ENCODE measurements at regions not wholly inside any gene's neighbourhood (a gene's known extent, or its start where the extent isn't known, plus 50 kb on each side); places are given as distances from the start of the nearest gene placed in this dataset.

DNA sequence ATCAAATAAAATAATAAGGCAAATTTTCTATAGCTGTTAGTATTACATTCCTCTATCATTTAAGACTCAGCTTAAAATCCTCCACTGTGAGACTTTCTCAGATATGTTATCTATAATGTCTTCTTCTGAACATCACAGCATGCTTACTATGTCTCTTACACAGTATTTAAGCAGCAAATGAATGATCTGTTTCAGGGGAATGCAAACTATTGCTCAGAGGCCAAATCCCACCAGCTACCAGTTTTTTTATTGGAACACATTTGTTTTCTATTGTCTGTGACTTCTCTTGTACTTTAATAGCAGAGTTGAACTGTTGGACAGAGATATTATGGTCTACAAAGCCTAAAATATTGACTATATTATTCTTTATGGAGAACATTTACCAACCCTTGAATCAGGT, 59.6 kb downstream of the C3orf38 start:
- no peak for DNase-seq (ENCODE audit: low read depth)

DNA sequence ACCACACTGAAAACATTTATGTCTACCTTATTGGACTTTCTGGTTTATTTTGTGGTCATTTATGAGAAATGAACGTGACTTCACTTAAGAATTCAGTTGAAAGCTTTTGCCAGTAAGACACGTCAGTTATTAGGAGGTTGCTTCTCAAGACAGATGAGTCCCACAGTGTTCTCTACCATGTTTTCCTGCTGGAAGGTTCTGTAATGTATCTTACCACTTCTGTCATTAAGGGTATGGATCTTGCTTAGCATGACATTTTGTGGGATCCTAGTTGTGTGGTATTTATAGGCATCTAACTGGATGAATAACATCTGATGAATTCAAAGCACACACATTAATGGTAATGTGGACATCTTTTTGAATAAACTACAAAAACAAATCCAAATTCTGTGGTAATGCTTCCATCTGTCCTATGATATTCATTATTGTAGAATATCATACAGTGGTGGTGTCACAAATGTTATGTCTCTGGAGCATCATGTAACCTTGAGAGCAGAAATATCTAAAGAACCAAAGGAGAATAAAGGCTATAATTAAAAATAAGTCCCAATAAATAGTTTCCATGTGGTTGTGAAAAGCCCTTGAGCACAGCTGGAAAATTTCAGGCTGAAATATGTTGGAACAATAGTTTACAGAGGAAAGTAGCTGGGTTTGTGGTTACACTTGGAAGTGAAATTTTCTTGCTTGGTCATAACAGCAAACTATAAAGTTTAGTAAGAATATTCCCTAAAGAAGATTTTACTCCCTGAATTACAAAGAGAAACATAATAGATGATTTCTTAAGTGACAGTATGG, 61.5 kb downstream of the C3orf38 start:
- peak; percentile 21 for DNase-seq (ENCODE audit: low read depth)

GRCh38 chr3:88219138-88219792, 69.5 kb downstream of the C3orf38 start:
- DNase-seq (ENCODE audit: low read depth) = peak; percentile 52

DNA sequence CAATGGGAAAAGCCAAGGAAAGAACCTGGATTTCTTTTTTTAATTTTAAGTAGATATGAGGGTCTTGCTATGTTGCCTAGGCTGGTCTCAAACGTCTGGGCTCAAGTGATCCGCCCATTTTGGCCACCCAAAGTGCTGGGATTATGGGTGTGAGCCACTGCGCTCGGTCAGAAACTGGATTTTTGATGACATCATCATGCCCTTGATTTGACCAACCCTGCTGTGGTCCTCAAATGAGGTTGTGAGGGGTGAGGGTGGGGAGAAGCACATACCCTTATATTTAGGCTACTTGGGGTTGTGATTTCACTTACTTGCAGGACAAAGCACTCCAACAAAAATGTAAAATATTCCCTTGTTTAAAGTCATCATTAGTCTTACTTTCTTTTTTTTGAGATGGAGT, 70.4 kb downstream of the C3orf38 start:
- DNase-seq (ENCODE audit: low read depth) = no peak

DNA sequence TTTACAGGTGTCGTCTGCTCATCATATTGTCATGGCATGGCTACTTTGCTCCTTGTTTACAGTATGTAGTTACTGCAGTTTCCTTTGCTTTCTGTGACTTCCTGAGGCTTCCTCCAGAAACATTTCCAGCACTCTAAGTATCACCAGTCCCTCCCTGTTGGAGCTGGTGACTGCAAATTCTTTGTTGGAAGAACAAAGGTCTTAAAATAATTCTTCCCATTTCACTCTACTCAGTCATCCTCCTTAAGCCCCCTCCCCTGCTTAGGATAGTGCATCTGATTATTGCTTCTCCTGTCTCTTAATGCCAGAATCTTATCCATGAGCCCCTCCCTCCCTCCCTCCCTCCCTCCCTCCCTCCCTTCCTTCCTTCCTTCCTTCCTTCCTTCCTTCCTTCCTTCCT, 72.0 kb downstream of the C3orf38 start:
- DNase-seq (ENCODE audit: low read depth) = no peak

GRCh38 chr3:88222343-88222742, 72.6 kb downstream of the C3orf38 start:
- no peak for DNase-seq (ENCODE audit: low read depth)

- DNase-seq (ENCODE audit: low read depth) = no peak
Observed at GRCh38 chr3:88225326-88226008, 75.7 kb downstream of the C3orf38 start.

- DNase-seq (ENCODE audit: low read depth) = no peak
Observed at GRCh38 chr3:88226910-88227309, 77.2 kb downstream of the C3orf38 start.

- no peak for DNase-seq (ENCODE audit: low read depth)
Observed at GRCh38 chr3:88230638-88231037, 80.9 kb downstream of the C3orf38 start.

DNA sequence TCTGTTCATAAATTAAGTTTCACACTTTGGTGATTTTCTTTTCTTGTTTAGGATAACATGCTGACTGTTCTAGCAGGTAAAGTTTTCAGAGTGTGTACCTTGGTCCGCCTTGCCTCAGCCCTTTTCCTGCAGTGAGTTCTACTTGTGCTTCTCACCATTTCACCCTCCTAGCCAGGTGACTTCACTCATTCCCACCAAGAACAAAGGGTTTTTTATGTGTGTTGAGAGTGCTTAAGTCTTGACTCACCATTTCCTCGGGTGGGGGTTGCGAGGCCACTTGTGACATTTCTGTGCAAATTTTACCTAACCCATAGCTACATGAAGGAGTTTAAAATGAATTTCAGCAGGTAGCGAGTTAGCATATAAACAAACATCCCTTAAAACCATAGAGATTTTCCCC, 81.4 kb downstream of the C3orf38 start:
- no peak for DNase-seq (ENCODE audit: low read depth)

DNA sequence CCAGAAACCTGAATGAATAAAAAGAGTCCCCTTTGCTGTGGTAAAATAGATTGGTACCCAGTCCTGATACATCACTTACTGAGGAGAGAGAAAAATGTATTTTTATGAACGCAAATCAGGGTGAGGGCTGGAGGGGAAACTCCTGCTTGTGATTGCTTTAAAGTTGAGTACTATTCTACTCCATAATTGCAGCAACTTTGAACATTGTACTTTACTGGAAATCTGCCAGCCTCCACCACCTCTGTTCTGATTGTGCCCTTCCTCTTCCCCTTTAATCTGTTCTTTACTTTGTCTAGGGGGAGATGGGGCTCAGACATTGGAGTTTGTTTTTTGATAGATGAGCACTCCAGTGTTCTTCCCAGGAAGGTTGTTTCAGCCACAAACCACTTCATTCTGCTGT, 81.9 kb downstream of the C3orf38 start:
- DNase-seq (ENCODE audit: low read depth) = no peak

DNA sequence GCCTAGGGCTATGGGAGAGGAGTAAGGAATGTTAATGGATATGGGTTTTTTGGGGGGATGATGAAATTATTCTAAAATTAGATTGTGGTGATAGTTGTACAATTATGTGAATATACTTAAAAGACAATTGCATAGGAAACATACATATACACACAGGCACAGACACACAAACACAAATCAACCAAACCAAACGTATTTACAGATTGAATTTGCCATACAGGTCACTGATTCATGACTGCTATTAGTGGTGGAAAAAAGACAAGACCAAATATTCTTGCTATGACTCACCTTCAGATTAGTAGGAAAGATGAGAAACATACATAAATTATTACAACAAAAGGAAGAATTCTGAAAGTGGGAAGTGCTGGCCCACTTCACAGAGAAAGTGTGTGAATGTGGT, 85.3 kb downstream of the C3orf38 start:
- DNase-seq (ENCODE audit: low read depth) = no peak

DNA sequence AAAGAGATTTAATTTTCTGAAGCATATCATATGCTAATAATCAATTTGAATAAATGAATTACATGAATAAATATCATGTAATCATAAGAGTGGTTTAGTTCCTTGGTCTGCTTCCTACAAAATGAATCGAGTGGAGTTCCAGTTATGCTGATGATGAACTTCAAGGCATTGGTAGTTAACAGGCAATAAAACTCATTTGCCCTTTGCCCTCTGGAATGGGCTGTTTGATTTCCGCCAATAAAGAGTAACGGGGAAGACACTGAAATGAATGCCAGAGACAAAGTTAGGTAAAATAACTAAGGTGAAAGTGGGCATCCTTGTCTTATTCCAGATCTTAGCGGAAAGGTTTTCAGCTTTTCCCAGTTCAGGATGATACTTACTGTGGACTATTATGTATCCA, 90.1 kb downstream of the C3orf38 start:
- DNase-seq (ENCODE audit: low read depth) = no peak

- DNase-seq (ENCODE audit: low read depth) = no peak
Observed at GRCh38 chr3:88248658-88249057, 98.9 kb downstream of the C3orf38 start.

- no peak for DNase-seq (ENCODE audit: low read depth)
Observed at GRCh38 chr3:88259045-88259444, 109.3 kb downstream of the C3orf38 start.

DNA sequence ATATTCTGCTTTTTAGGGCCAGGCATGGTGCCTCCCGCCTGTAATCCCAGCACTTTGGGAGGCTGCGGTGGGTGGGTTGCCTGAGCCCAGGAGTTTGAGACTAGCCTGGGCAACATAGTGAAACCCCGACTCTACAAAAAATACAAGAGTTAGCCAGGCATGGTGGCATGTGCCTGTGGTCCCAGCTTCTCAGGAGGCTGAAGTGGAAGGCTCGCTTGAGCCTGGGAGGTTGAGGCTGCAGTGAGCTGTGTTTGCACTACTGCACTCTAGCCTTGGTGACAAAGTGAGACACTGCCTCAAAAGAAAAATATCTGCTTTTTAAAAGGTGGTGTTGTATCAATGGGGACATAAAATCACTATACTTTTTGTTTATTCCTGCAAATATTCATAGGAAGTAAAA, 112.8 kb downstream of the C3orf38 start:
- DNase-seq (ENCODE audit: low read depth) = no peak

- DNase-seq (ENCODE audit: low read depth) = no peak
Observed at GRCh38 chr3:88263417-88264100, 113.8 kb downstream of the C3orf38 start.

GRCh38 chr3:88267441-88267840, 117.7 kb downstream of the C3orf38 start:
- DNase-seq (ENCODE audit: low read depth) = no peak

DNA sequence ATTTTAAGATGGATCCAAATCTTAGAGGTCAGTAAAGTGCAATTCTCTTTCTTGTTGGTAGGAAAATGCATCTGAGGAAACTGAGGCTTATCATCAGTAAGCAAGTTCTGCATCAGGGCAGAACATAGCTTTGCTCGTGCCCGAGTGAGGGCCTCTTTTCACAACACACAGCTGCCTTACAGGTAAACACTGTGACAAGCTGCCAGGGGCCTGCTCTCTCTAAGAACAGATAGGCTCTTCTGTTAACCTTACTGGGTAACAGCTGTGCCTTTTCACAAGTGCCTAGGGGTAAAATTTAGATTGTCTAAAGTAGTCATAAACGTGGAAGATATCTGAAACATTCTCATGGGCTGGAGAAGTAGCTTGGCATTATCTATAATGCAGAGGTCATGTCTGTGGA, 118.1 kb downstream of the C3orf38 start:
- DNase-seq (ENCODE audit: low read depth) = no peak

DNA sequence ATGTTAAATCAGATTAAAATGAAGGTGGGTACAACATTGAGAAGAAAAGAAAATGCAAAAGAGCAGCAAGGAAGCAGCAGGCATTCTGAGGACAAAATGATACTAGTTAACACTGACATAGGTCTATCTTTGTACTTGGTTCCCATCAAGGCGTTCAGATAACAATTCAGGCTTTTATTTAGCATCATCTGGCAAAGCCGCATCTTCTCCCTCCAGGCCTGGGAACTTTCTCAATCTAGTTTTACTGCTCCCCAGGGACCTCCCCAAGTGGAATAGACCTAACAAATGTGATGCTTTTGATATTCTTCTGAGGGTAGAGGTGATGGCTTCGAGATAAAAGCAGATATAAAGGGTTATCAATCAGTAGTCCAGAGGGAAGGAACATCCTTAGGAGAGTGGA, 130.6 kb downstream of the C3orf38 start:
- DNase-seq (ENCODE audit: low read depth) = no peak

DNA sequence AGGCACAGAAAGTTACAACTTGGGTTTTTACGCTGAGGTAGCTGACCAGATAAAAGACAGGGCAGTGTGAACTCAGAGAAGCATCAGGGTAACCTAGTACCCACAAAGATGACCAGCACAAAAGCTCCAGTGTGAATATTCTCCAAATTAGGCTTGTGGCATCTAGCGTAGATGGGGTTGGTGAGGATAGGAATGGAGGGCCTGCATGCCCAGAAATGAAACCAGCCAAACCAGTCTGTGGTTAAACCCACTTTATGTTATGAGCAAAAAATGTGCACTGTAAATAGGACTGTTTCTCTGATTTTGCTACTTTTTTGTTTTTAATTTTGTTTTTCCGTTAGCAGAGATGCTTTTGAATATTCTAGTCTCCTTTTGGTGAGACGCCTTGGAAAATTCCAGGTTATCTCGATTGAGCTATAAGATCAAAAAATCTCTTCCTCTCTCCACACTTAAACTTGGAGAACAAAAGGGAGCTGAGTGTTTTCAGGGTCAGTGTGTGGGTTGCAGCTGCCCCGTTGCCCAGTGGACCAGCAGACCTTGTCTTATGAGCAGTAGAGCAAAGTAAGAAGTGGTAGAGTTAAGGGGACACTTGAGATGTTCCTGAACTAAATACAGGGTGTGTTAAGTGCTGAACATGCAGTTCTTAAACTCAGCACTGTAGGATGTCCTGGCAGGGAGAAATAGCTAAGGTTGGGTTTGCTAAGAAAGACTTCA, 132.9 kb downstream of the C3orf38 start:
- DNase-seq (ENCODE audit: low read depth) = no peak

DNA sequence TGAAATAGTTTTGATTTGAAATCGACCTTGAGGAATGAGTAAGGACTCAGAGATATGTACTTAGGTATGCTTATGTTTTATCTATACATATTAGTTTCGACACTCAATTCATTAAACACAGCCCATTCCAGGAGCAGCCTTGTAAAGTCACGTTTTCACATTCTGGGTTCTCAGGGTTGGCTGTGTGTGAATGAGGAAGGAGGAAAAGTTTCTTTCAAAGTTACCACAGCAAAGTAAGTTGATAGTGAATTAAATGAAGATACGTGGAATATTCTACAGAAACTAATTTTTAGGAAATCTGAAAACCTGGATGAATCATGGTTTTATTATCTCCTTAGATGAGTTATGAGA, 133.5 kb downstream of the C3orf38 start:
- DNase-seq (ENCODE audit: low read depth) = no peak
